ENCODE measurements at regions not wholly inside any gene's neighbourhood (a gene's known extent, or its start where the extent isn't known, plus 50 kb on each side); places are given as distances from the start of the nearest gene placed in this dataset.

- no TSS peak for BruUV-seq (replicated peaks)
- H2AFZ ChIP-seq, result no peak overlapping the region
- TF ChIP-seq CTCF (conservative IDR thresholded peaks at IDR 0.05), result no peak
- TF ChIP-seq EZH2 (IDR thresholded peaks at IDR 0.05; ENCODE audit: low read depth), result no peak
- H3K79me2 ChIP-seq (ENCODE audit: low read depth), result no peaks in the 10 kb centered on the region
- no peaks in the 10 kb centered on the region for H3K9me3 ChIP-seq (ENCODE audit: insufficient read depth, low read depth)
- DNase-seq, result no peak
- no peaks in the 10 kb centered on the region for H3K36me3 ChIP-seq (ENCODE audit: low read depth)
- H3F3A ChIP-seq (ENCODE audit: insufficient read depth, low read depth), result peaks cover 27% of the 10 kb centered on the region; the same call in 1 of the 2 replicates
- H3K27ac ChIP-seq, result no peak overlapping the region
- ChIA-PET POLR2A (ENCODE audit: unreplicated experiment) (no interaction called here), CTCF (no interaction called here)
- no peaks in the 10 kb centered on the region for H4K20me1 ChIP-seq (ENCODE audit: insufficient read depth)
- H3K27me3 ChIP-seq (ENCODE audit: insufficient read depth, low read depth), result no peaks in the 10 kb centered on the region
- intact Hi-C loops (cut with micrococcal nuclease; ENCODE audit: unreplicated experiment), result no loop called here
- peaks cover 26% of the 10 kb centered on the region for H3K4me1 ChIP-seq (replicated peaks; ENCODE audit: insufficient read depth)
- H3K9me2 ChIP-seq (ENCODE audit: insufficient read depth), result no peaks in the 10 kb centered on the region
- no peak overlapping the region for H3K4me2 ChIP-seq
- H3K4me3 ChIP-seq, result no peak overlapping the region
Observed at GRCh38 chr15:62760538-62760937, 282.0 kb upstream of the TPM1 start.

DNA sequence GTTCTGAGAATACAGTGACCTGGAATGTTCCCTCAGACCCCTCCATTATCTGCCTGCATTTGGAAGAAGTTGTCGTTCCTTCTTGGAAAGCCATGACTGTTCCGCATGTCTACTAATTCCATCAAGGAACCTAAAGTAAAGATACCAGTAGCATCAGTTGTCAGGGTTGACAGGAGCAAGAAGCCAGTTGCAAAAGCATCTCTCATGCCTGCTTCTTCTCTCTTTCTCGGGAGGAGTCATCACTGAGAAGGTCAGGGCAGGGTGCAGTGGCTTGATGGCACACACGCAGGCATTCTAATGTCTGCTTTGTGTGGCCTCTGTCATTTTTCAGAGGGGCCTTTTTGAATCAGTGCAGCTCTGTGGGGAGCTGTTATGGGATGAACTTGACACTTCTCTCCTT, 276.6 kb upstream of the TPM1 start:
- Histone ChIP-seq H3K4me3 (no peak overlapping the region), H3K9me3 (ENCODE audit: insufficient read depth, low read depth) (no peaks in the 10 kb centered on the region), H3K36me3 (ENCODE audit: low read depth) (no peaks in the 10 kb centered on the region), H3F3A (ENCODE audit: insufficient read depth, low read depth) (peaks cover 1% of the 10 kb centered on the region; the same call in 1 of the 2 replicates), H3K9me2 (ENCODE audit: insufficient read depth) (no peaks in the 10 kb centered on the region), H3K4me2 (no peak overlapping the region), H3K27ac (no peak overlapping the region), H3K4me1 (replicated peaks; ENCODE audit: insufficient read depth) (peaks cover 19% of the 10 kb centered on the region), H4K20me1 (ENCODE audit: insufficient read depth) (no peaks in the 10 kb centered on the region), H3K79me2 (ENCODE audit: low read depth) (no peaks in the 10 kb centered on the region), H3K27me3 (ENCODE audit: insufficient read depth, low read depth) (no peaks in the 10 kb centered on the region), H2AFZ (no peak overlapping the region)
- intact Hi-C loops (cut with micrococcal nuclease; ENCODE audit: unreplicated experiment), result no loop called here
- no peak for DNase-seq
- BruUV-seq (replicated peaks), result no TSS peak
- ChIA-PET CTCF (no interaction called here), POLR2A (ENCODE audit: unreplicated experiment) (no interaction called here)
- no peak for TF ChIP-seq EZH2 (IDR thresholded peaks at IDR 0.05; ENCODE audit: low read depth)
- TF ChIP-seq CTCF (conservative IDR thresholded peaks at IDR 0.05), result no peak

GRCh38 chr15:62766599-62766998, 275.9 kb upstream of the TPM1 start:
- peaks cover 25% of the 10 kb centered on the region for H3K4me1 ChIP-seq (replicated peaks; ENCODE audit: insufficient read depth)
- CTCF ChIA-PET, result no interaction called here
- H4K20me1 ChIP-seq (ENCODE audit: insufficient read depth), result no peaks in the 10 kb centered on the region
- no peaks in the 10 kb centered on the region for H3K9me3 ChIP-seq (ENCODE audit: insufficient read depth, low read depth)
- no TSS peak for BruUV-seq (replicated peaks)
- intact Hi-C loops (cut with micrococcal nuclease; ENCODE audit: unreplicated experiment), result no loop called here
- no peak overlapping the region for H3K4me2 ChIP-seq
- POLR2A ChIA-PET (ENCODE audit: unreplicated experiment), result no interaction called here
- TF ChIP-seq CTCF (conservative IDR thresholded peaks at IDR 0.05), result no peak
- no peak for TF ChIP-seq EZH2 (IDR thresholded peaks at IDR 0.05; ENCODE audit: low read depth)
- peaks cover 6% of the 10 kb centered on the region; the same call in 1 of the 2 replicates for H3F3A ChIP-seq (ENCODE audit: insufficient read depth, low read depth)
- H3K27me3 ChIP-seq (ENCODE audit: insufficient read depth, low read depth), result no peaks in the 10 kb centered on the region
- H3K36me3 ChIP-seq (ENCODE audit: low read depth), result no peaks in the 10 kb centered on the region
- no peak overlapping the region for H2AFZ ChIP-seq
- H3K27ac ChIP-seq, result no peak overlapping the region
- H3K9me2 ChIP-seq (ENCODE audit: insufficient read depth), result no peaks in the 10 kb centered on the region
- H3K4me3 ChIP-seq, result no peak overlapping the region
- no peak for DNase-seq
- no peaks in the 10 kb centered on the region for H3K79me2 ChIP-seq (ENCODE audit: low read depth)
